ENCODE measurements at regions not wholly inside any gene's neighbourhood (a gene's known extent, or its start where the extent isn't known, plus 50 kb on each side); places are given as distances from the start of the nearest gene placed in this dataset.

DNA sequence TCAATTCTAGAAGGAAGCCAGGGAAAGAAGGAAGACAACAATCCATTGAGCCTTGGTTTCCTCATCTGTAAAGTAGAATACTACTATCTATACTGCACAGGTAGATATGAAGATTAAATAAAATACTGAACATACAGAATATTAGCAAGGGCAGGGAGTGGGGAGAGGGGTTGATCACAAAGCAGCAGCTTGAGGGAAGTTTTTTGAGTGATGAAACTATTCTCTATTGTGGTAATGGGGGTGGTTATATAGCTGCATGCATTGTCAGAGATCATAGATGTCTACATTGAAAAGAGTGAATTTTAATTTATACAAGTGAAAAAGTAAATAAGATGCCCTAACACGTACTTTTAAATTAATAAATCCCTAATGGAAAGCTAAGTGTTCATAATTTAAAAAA, 242.6 kb upstream of the LRTM1 start:
- H3K4me1 Mint-ChIP-seq (ENCODE audit: low read depth), result no peaks in the 10 kb centered on the region
- no peaks in the 10 kb centered on the region for H3K36me3 Mint-ChIP-seq (ENCODE audit: insufficient read depth)
- TF ChIP-seq, protein P1, sequence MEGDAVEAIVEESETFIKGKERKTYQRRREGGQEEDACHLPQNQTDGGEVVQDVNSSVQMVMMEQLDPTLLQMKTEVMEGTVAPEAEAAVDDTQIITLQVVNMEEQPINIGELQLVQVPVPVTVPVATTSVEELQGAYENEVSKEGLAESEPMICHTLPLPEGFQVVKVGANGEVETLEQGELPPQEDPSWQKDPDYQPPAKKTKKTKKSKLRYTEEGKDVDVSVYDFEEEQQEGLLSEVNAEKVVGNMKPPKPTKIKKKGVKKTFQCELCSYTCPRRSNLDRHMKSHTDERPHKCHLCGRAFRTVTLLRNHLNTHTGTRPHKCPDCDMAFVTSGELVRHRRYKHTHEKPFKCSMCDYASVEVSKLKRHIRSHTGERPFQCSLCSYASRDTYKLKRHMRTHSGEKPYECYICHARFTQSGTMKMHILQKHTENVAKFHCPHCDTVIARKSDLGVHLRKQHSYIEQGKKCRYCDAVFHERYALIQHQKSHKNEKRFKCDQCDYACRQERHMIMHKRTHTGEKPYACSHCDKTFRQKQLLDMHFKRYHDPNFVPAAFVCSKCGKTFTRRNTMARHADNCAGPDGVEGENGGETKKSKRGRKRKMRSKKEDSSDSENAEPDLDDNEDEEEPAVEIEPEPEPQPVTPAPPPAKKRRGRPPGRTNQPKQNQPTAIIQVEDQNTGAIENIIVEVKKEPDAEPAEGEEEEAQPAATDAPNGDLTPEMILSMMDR (IDR thresholded peaks at IDR 0.05; ENCODE audit: unreplicated experiment), result no peak
- peaks cover 3% of the 10 kb centered on the region for H3K27me3 Mint-ChIP-seq
- H3K27ac Mint-ChIP-seq, result no peak overlapping the region
- H3K9me3 Mint-ChIP-seq (ENCODE audit: low read depth), result no peaks in the 10 kb centered on the region
- DNase-seq (ENCODE audit: low spot score, unreplicated experiment), result no peak
- no peak overlapping the region for H3K4me3 Mint-ChIP-seq (ENCODE audit: low read depth)

DNA sequence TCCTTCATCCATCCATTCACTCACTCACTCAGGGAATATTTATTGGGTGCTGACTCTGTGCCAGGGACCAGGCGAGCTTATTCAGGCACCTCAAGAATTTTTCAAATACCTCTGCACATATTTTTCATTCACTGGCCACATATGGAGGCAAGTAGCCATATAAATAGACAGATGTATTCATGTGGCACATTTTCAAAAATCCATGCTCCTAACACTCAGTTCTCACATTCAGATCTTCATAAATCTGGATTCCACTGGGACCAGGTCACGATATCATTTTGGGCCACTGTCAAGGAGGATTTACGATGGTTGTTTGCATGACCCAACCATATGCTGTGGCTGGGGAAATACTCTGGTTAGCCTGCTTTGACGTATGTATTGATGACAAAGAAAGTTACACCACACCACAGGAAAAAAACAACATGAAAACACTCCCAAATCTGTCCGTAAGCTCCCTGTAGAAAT, 241.8 kb upstream of the LRTM1 start:
- no peak for DNase-seq (ENCODE audit: low spot score, unreplicated experiment)
- no peaks in the 10 kb centered on the region for H3K9me3 Mint-ChIP-seq (ENCODE audit: low read depth)
- no peak overlapping the region for H3K4me3 Mint-ChIP-seq (ENCODE audit: low read depth)
- TF ChIP-seq, protein P1 (IDR thresholded peaks at IDR 0.05; ENCODE audit: unreplicated experiment), result no peak
- H3K27ac Mint-ChIP-seq, result no peak overlapping the region
- H3K36me3 Mint-ChIP-seq (ENCODE audit: insufficient read depth), result no peaks in the 10 kb centered on the region
- H3K27me3 Mint-ChIP-seq, result peaks cover 3% of the 10 kb centered on the region
- H3K4me1 Mint-ChIP-seq (ENCODE audit: low read depth), result no peaks in the 10 kb centered on the region

DNA sequence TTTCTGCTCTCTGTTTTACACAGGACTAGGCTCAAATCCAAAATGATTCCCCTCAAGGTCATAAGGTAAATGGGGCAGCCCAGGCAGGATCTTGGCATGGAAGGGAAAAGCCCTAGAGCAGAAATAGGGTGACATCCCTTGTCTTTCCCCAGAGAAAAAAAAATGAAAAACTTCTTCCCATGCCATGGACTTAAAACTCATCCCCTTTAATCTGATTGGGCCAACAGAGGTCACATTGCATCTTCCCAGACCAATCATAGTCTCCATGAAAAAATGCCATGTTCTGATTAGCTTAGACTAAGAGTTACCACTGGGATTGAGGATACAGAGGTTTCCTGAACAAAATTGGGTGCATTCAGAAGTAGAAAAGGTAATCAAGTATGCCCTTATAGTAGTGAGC, 241.3 kb upstream of the LRTM1 start:
- Mint-ChIP-seq H3K4me1 (ENCODE audit: low read depth) (no peaks in the 10 kb centered on the region), H3K27me3 (peaks cover 3% of the 10 kb centered on the region), H3K27ac (no peak overlapping the region), H3K4me3 (ENCODE audit: low read depth) (no peak overlapping the region), H3K9me3 (ENCODE audit: low read depth) (no peaks in the 10 kb centered on the region), H3K36me3 (ENCODE audit: insufficient read depth) (no peaks in the 10 kb centered on the region)
- DNase-seq (ENCODE audit: low spot score, unreplicated experiment), result no peak
- TF ChIP-seq, protein P1 (IDR thresholded peaks at IDR 0.05; ENCODE audit: unreplicated experiment), result no peak

DNA sequence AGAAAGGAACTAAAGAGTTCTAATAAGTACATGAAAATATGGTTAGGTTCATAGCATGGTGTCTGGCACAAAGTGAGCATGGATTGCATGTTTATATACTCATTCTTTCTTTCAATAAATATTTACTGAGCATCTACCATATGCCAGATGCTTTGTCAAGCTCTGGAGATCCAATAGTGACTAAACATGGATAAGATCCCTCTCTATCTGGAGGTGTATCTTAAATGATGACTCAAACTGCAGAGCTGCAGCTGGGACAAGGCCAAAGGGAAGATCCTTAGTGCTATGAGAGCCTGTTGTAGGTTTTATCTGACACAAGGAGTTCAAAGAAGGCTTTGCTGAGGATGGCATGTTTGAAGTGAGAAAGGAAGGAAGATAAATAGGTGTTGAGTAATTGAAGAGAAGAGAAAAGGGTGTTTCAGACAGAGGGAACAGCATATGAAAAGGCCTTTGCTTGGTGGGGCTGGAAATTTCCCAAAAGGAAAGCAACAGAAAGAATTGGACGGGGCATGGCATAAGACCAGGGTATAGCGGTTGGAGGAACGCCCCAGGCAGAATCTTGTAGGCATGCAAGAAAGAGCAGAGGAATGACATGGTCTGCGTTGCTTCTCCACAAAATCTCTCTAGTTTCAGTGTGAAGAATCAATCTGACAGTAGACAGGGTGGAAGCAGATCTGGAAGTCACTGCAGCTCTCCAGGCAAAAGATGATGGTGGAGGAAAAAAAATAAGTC, 239.9 kb upstream of the LRTM1 start:
- peaks cover 3% of the 10 kb centered on the region for H3K27me3 Mint-ChIP-seq
- H3K36me3 Mint-ChIP-seq (ENCODE audit: insufficient read depth), result no peaks in the 10 kb centered on the region
- no peaks in the 10 kb centered on the region for H3K4me1 Mint-ChIP-seq (ENCODE audit: low read depth)
- no peak overlapping the region for H3K4me3 Mint-ChIP-seq (ENCODE audit: low read depth)
- TF ChIP-seq, protein P1 (IDR thresholded peaks at IDR 0.05; ENCODE audit: unreplicated experiment), result no peak
- H3K9me3 Mint-ChIP-seq (ENCODE audit: low read depth), result no peaks in the 10 kb centered on the region
- H3K27ac Mint-ChIP-seq, result no peak overlapping the region
- no peak for DNase-seq (ENCODE audit: low spot score, unreplicated experiment)

DNA sequence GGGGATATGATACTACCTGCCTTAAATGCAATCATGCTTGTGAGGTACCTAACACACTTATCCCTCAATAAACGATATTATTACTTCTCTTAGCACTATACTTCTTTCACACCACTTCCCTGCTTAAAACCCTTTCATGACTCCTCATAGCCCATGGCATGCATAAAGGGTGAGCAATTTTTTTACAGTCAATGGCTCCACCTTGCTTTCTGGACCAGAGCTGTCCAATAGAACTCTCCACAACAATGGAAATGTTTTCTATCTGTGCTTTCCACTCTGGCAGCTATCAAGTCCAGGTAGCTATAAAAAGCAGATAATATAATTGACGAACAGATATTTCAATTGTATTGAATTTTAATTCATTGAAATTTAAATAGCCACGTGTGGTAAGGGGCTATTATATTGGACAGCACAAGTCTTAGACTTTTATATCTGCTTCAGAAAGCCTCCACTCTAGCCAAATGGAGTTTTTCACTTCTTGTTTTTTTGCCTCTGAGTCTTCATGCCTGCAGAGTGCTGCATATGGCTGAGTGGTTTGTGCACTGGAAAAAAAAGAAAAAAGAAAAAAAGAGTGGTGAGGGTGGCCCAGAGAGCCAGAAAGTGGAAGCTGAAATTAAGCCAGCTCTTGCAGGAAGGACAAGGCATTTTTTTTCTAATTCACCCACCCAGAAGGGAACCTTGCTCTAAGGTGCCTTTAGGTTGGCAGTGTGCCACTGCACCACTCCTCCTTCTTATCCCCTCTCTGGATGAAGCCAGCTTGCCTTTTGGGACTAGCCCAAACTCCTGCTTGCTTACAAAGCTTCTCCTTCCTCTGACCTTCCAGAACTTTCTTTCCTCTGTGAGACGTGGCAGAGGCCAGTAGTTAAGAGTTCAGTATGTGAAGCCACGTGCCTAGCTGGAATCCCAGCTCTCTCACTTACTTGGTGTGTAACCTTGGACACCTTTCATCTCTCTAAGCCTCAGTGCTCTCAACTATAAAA, 239.0 kb upstream of the LRTM1 start:
- TF ChIP-seq, protein P1 (IDR thresholded peaks at IDR 0.05; ENCODE audit: unreplicated experiment), result no peak
- H3K36me3 Mint-ChIP-seq (ENCODE audit: insufficient read depth), result no peaks in the 10 kb centered on the region
- peaks cover 3% of the 10 kb centered on the region for H3K27me3 Mint-ChIP-seq
- no peak overlapping the region for H3K27ac Mint-ChIP-seq
- H3K4me1 Mint-ChIP-seq (ENCODE audit: low read depth), result no peaks in the 10 kb centered on the region
- no peaks in the 10 kb centered on the region for H3K9me3 Mint-ChIP-seq (ENCODE audit: low read depth)
- no peak for DNase-seq (ENCODE audit: low spot score, unreplicated experiment)
- no peak overlapping the region for H3K4me3 Mint-ChIP-seq (ENCODE audit: low read depth)
